ENCODE measurements at regions not wholly inside any gene's neighbourhood (a gene's known extent, or its start where the extent isn't known, plus 50 kb on each side); places are given as distances from the start of the nearest gene placed in this dataset.
"Not testable (repeated sequence)": the region's sequence is repeated elsewhere in the genome, so short reads cannot be mapped to it uniquely, and the experiment has no call there.

GRCh38 chr1:78263946-78264345 is 218.2 kb downstream of the GIPC2 start:
- Histone ChIP-seq H3K4me1 (ENCODE audit: control insufficient read depth in 1 of 2, extremely low read depth in 1 of 2, insufficient read depth in 2 of 2, low read length in 2 of 2) (no peaks in the 10 kb centered on the region), H3K27me3 (replicated peaks in 1 of 2; ENCODE audit: control insufficient read depth in 2 of 2, extremely low read depth in 1 of 2, insufficient read depth in 2 of 2, low read length in 1 of 2) (peaks cover 0 to 3% of the 10 kb centered on the region in 2 experiments), H3K27ac (ENCODE audit: low read length) (no peak overlapping the region), H3K9me3 (no peaks in the 10 kb centered on the region), H3K36me3 (ENCODE audit: control insufficient read depth in 2 of 2, extremely low read depth in 1 of 2, insufficient read depth in 1 of 2, low read length in 1 of 2) (no peaks in the 10 kb centered on the region), H3K4me3 (ENCODE audit: control insufficient read depth in 1 of 2, extremely low read depth in 1 of 2, low read length in 1 of 2) (no peak overlapping the region)
- Mint-ChIP-seq H3K27me3 (peaks cover 1 to 4% of the 10 kb centered on the region in 2 donors), H3K36me3 (no peaks in the 10 kb centered on the region), H3K4me3 (no peak overlapping the region), H3K4me1 (no peaks in the 10 kb centered on the region), H3K27ac (no peak overlapping the region), H3K9me3 (peaks cover 3 to 19% (median 15%) of the 10 kb centered on the region in 3 donors)
- ATAC-seq (replicated peaks in 1 of 4) (no peak), DNase-seq (no peak)
- ChIA-PET CTCF (no interaction called here), POLR2A (no interaction called here)
- WGBS (ENCODE audit: insufficient coverage) = no CpG with 5 or more reads among the region's 1 CpG

DNA sequence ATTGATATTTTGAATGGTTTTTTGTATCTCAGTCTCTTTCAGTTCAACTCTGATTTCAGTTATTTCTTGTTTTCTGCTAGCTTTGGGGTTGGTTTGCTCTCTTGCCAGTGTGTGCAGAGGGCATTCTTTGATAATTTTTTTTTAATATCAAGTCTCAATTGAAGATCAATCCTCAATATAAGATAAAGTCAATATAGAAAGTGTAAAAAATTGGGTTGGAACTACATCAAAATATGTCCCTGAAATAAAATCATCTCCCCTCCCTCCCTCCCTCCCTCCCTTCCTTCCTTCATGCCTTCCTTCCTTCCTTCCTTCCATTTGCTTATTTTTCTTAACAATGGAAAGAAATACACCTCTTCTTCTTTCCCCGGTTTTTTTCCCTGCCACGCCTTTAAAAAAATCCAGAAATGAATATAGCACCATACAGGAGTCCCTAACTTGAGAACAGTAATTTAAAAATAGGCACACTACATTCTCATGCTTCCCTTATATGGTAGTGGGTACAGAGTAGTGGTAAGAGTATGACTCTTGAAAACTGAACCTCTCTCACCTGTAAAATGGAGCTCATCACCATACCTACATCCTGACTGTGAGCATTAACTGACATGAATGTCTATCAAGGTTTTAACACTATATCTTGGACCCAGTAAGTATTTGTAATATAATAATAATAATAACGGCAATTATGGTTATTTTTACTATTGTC is 221.9 kb downstream of the GIPC2 start:
- H3K9me3 Mint-ChIP-seq = peaks cover 3 to 15% (median 9%) of the 10 kb centered on the region in 3 donors
- H3K27me3 Mint-ChIP-seq = no peaks in the 10 kb centered on the region
- Histone ChIP-seq H3K4me1 (ENCODE audit: control insufficient read depth in 1 of 2, extremely low read depth in 1 of 2, insufficient read depth in 2 of 2, low read length in 2 of 2) (no peaks in the 10 kb centered on the region), H3K36me3 (ENCODE audit: control insufficient read depth in 2 of 2, extremely low read depth in 1 of 2, insufficient read depth in 1 of 2, low read length in 1 of 2) (no peaks in the 10 kb centered on the region), H3K9me3 (no peaks in the 10 kb centered on the region), H3K27me3 (replicated peaks in 1 of 2; ENCODE audit: control insufficient read depth in 2 of 2, extremely low read depth in 1 of 2, insufficient read depth in 2 of 2, low read length in 1 of 2) (peaks cover 0 to 3% of the 10 kb centered on the region in 2 experiments), H3K4me3 (ENCODE audit: control insufficient read depth in 1 of 2, extremely low read depth in 1 of 2, low read length in 1 of 2) (no peak overlapping the region), H3K27ac (ENCODE audit: low read length) (no peak overlapping the region)
- WGBS (ENCODE audit: insufficient coverage) = no CpG with 5 or more reads among the region's 3 CpGs
- no peaks in the 10 kb centered on the region for H3K36me3 Mint-ChIP-seq
- H3K4me3 Mint-ChIP-seq = no peak overlapping the region
- no peak overlapping the region for H3K27ac Mint-ChIP-seq
- ChIA-PET POLR2A (no interaction called here), CTCF (no interaction called here)
- ATAC-seq (replicated peaks in 1 of 4) = no peak
- H3K4me1 Mint-ChIP-seq = no peaks in the 10 kb centered on the region
- no peak for DNase-seq

DNA sequence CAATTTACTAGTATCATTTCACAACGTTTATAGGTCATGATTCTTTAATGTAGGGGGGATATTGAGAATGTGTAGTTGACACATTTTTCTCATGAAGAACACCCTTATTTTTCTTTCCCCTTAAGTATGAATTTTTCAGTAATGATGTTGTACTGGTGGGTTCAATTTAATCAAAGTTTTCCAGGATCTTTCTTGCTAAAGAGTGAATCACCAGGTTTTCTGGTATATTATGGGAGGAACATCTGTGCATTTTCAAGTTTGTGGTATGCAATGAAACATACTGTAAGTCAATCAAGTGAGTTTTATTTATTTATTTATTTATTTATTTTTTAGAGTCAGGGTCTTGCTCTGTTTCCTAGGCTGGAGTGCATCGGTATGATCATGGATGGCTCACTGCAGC is 221.2 kb upstream of the PTGFR start:
- Mint-ChIP-seq H3K4me3 (no peak overlapping the region), H3K36me3 (no peaks in the 10 kb centered on the region), H3K27ac (no peak overlapping the region), H3K4me1 (no peaks in the 10 kb centered on the region), H3K9me3 (peaks cover 3 to 8% (median 4%) of the 10 kb centered on the region in 3 donors), H3K27me3 (peaks cover 0 to 5% of the 10 kb centered on the region in 2 donors)
- H3K27me3 ChIP-seq (replicated peaks in 1 of 2; ENCODE audit: control insufficient read depth in 2 of 2, extremely low read depth in 1 of 2, insufficient read depth in 2 of 2, low read length in 1 of 2) = no peaks in the 10 kb centered on the region
- no peaks in the 10 kb centered on the region for H3K36me3 ChIP-seq (ENCODE audit: control insufficient read depth in 2 of 2, extremely low read depth in 1 of 2, insufficient read depth in 1 of 2, low read length in 1 of 2)
- ChIA-PET CTCF (no interaction called here), POLR2A (no interaction called here)
- no peaks in the 10 kb centered on the region for H3K9me3 ChIP-seq
- no CpG with 5 or more reads among the region's 2 CpGs for WGBS (ENCODE audit: insufficient coverage)
- no peak overlapping the region for H3K27ac ChIP-seq (ENCODE audit: low read length)
- no peak for ATAC-seq (replicated peaks in 1 of 4)
- no peaks in the 10 kb centered on the region for H3K4me1 ChIP-seq (ENCODE audit: control insufficient read depth in 1 of 2, extremely low read depth in 1 of 2, insufficient read depth in 2 of 2, low read length in 2 of 2)
- DNase-seq = no peak
- no peak overlapping the region for H3K4me3 ChIP-seq (ENCODE audit: control insufficient read depth in 1 of 2, extremely low read depth in 1 of 2, low read length in 1 of 2)

- CTCF ChIA-PET; POLR2A ChIA-PET; H3K9me3 Mint-ChIP-seq; H3K4me3 Mint-ChIP-seq; H3K36me3 ChIP-seq (ENCODE audit: control insufficient read depth in 2 of 2, extremely low read depth in 1 of 2, insufficient read depth in 1 of 2, low read length in 1 of 2); H3K27me3 Mint-ChIP-seq; H3K4me1 Mint-ChIP-seq; H3K9me3 ChIP-seq; H3K27ac Mint-ChIP-seq; H3K36me3 Mint-ChIP-seq; DNase-seq; H3K4me1 ChIP-seq (ENCODE audit: control insufficient read depth in 1 of 2, extremely low read depth in 1 of 2, insufficient read depth in 2 of 2, low read length in 2 of 2); H3K27me3 ChIP-seq (replicated peaks in 1 of 2; ENCODE audit: control insufficient read depth in 2 of 2, extremely low read depth in 1 of 2, insufficient read depth in 2 of 2, low read length in 1 of 2); H3K27ac ChIP-seq (ENCODE audit: low read length); H3K4me3 ChIP-seq (ENCODE audit: control insufficient read depth in 1 of 2, extremely low read depth in 1 of 2, low read length in 1 of 2); ATAC-seq (replicated peaks in 1 of 4): not testable (repeated sequence)
- no CpG with 5 or more reads among the region's 2 CpGs for WGBS (ENCODE audit: insufficient coverage)
Measured at GRCh38 chr1:78271423-78271822, 219.4 kb upstream of the PTGFR start.

DNA sequence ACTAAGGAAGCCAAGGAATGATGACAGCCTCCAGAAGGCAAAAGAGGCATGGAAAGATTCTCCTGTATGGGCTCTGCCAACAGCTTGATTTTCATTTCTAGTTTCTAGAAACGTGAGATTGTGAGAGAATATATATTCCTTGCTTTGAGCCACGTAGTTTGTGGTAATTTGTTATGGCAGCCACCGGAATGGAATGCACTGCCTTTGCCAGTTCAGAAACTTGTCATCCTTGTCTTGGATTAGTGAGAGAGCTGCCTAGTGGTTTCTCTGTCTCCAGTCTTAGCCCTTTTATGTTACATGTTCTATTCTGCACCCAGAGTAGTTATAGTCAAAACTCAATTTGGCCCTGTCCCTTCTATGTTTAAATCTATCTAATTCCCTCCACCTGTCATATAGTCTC is 216.0 kb upstream of the PTGFR start:
- H3K4me1 ChIP-seq (ENCODE audit: control insufficient read depth in 1 of 2, extremely low read depth in 1 of 2, insufficient read depth in 2 of 2, low read length in 2 of 2) = no peaks in the 10 kb centered on the region
- no peaks in the 10 kb centered on the region for H3K4me1 Mint-ChIP-seq
- no peaks in the 10 kb centered on the region for H3K36me3 ChIP-seq (ENCODE audit: control insufficient read depth in 2 of 2, extremely low read depth in 1 of 2, insufficient read depth in 1 of 2, low read length in 1 of 2)
- no peak overlapping the region for H3K27ac ChIP-seq (ENCODE audit: low read length)
- no peaks in the 10 kb centered on the region for H3K9me3 ChIP-seq
- CTCF ChIA-PET = no interaction called here
- POLR2A ChIA-PET = no interaction called here
- no peak overlapping the region for H3K4me3 ChIP-seq (ENCODE audit: control insufficient read depth in 1 of 2, extremely low read depth in 1 of 2, low read length in 1 of 2)
- H3K4me3 Mint-ChIP-seq = no peak overlapping the region
- no peaks in the 10 kb centered on the region for H3K9me3 Mint-ChIP-seq
- no peak overlapping the region for H3K27ac Mint-ChIP-seq
- DNase-seq = no peak
- no peaks in the 10 kb centered on the region for H3K36me3 Mint-ChIP-seq
- peaks cover 10 to 15% of the 10 kb centered on the region in 2 donors for H3K27me3 Mint-ChIP-seq
- ATAC-seq (replicated peaks in 1 of 4) = no peak
- 81% methylated on average over 3 of the region's 3 CpGs for WGBS (ENCODE audit: insufficient coverage)
- no peaks in the 10 kb centered on the region for H3K27me3 ChIP-seq (replicated peaks in 1 of 2; ENCODE audit: control insufficient read depth in 2 of 2, extremely low read depth in 1 of 2, insufficient read depth in 2 of 2, low read length in 1 of 2)

DNA sequence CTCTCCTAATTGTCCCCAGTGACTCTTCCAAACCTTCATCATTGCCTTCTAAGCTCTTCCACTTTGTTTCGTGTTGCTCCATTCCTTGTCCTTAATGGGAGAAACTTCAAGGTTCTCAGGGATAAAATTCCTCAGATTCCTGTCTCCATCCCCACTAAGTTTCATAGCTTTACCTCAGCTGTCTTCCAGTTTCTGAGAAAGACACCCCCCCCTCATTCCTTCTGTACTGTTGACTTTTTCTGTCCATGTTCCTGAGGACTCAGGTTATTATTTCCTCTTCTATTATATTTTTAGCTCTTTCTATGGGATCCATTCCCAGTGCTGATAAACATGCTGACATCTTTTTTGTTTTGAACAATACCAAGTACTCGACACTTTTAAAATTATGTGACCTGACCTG is 215.3 kb upstream of the PTGFR start:
- H3K9me3 Mint-ChIP-seq = no peaks in the 10 kb centered on the region
- Histone ChIP-seq H3K27ac (ENCODE audit: low read length) (no peak overlapping the region), H3K36me3 (ENCODE audit: control insufficient read depth in 2 of 2, extremely low read depth in 1 of 2, insufficient read depth in 1 of 2, low read length in 1 of 2) (no peaks in the 10 kb centered on the region), H3K4me1 (ENCODE audit: control insufficient read depth in 1 of 2, extremely low read depth in 1 of 2, insufficient read depth in 2 of 2, low read length in 2 of 2) (no peaks in the 10 kb centered on the region), H3K9me3 (no peaks in the 10 kb centered on the region), H3K4me3 (ENCODE audit: control insufficient read depth in 1 of 2, extremely low read depth in 1 of 2, low read length in 1 of 2) (no peak overlapping the region), H3K27me3 (replicated peaks in 1 of 2; ENCODE audit: control insufficient read depth in 2 of 2, extremely low read depth in 1 of 2, insufficient read depth in 2 of 2, low read length in 1 of 2) (no peaks in the 10 kb centered on the region)
- H3K27me3 Mint-ChIP-seq = peaks cover 10 to 15% of the 10 kb centered on the region in 2 donors
- no peak overlapping the region for H3K27ac Mint-ChIP-seq
- ChIA-PET CTCF (no interaction called here), POLR2A (no interaction called here)
- no peaks in the 10 kb centered on the region for H3K36me3 Mint-ChIP-seq
- 50% methylated on average over 1 of the region's 2 CpGs for WGBS (ENCODE audit: insufficient coverage)
- H3K4me1 Mint-ChIP-seq = no peaks in the 10 kb centered on the region
- ATAC-seq (replicated peaks in 1 of 4) (no peak), DNase-seq (no peak)
- H3K4me3 Mint-ChIP-seq = no peak overlapping the region
